H1 (cell line): ENCODE measurements at regions not wholly inside any gene's neighbourhood (a gene's known extent, or its start where the extent isn't known, plus 50 kb on each side); places are given as distances from the start of the nearest gene placed in this dataset.

Experiments used
- CTCF ChIP-seq, 3 experiments: IDR thresholded peaks; 1 replicate in 2 of 3; 2 replicates in 1 of 3; pipeline versions ENCODE4 v1.5.1 to v1.6.1; 2011; ENCODE audit warnings: low read length in 3 of 3, mild to moderate bottlenecking in 3 of 3, inconsistent platforms in 2 of 3, low read depth in 1 of 3, moderate library complexity in 1 of 3; ENCODE audit not compliant: insufficient read depth in 1 of 3; ENCODE audit errors: control extremely low read depth in 1 of 3
- EZH2 ChIP-seq: fragments of 200-600 bp; sonication (generic); IDR thresholded peaks from 2 replicates; pipeline ENCODE4 v1.7.1; 2012; ENCODE audit warnings: low read depth, mild to moderate bottlenecking, moderate library complexity, low read length, inconsistent platforms; ENCODE audit not compliant: severe bottlenecking
- POU5F1 ChIP-seq: IDR thresholded peaks from 2 replicates; pipeline ENCODE4 v1.6.1; 2011; ENCODE audit warnings: low read depth, mild to moderate bottlenecking, low read length, moderate library complexity

DNA sequence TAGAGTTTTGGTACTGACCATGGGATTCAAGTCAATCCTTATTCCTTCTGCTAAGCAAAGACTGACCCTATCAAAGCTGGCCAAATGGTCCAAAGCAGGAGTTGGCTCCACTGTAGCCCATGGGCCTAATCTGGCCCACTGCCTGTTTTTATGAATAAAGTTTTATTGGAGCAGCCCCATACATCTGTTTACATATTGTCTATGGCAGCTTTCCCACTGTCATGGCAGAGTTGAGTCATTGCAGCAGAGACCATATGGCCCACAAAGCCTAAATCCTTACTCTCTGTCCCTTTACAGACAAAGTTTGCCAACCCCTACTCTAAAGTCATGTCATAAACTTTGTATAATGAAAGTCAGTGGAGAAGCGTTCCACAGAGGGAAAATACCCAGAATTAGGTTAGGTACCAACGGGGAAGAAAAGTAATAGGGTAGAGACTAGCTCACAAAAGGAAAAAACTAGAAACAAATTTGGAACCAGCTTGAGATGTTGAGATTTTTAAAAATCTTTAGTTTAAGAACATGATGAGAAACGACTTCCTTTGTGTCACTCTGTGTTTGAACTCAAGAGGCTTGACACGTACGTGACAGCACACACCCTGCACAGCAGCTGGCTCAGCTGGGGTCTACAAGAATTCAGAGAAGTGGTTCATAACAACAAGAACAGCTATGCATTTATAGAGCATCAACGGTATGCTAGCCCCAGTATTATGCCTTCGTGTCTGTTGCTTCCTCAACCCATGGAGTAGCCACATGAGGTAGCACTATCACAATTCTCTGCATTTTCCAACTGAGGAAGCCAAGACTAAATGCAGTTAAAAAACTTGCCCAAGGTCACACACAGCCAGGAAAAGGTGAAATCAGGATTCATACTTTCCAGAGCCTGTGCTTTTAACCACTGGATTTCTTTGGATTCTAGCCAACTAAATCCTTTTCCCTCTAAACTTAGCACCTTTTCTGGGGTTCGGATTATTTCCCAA lies 198.9 kb upstream of the WWC1 start (continued):
- TF ChIP-seq CTCF (IDR thresholded peaks at IDR 0.05; ENCODE audit: control extremely low read depth in 1 of 3, insufficient read depth in 1 of 3, low read depth in 1 of 3, low read length in 3 of 3), result no peak
- TF ChIP-seq POU5F1, result no peak
- TF ChIP-seq EZH2, result no peak
